Keratinocyte (primary cell): ENCODE measurements at regions not wholly inside any gene's neighbourhood (a gene's known extent, or its start where the extent isn't known, plus 50 kb on each side); places are given as distances from the start of the nearest gene placed in this dataset.

Source experiments
- DNase-seq: peaks from one replicate; pipeline ENCODE4 v3.0.0-alpha.2; 2011; ENCODE audit warnings: low read depth, missing footprints, low spot score
- FAIRE-seq: peaks from 2 replicates; lab custom pipeline; 2011; peaks lifted over from hg19 to GRCh38; lab: Jason Lieb, UNC
- H2AFZ ChIP-seq: 2 replicates; pipeline ENCODE4 v1.6.0; 2012; ENCODE audit warnings: low read length, control low read depth, inconsistent platforms; ENCODE audit not compliant: control insufficient read depth
- H3K27ac ChIP-seq: 2 replicates; pipeline ENCODE4 v1.5.1; 2011; ENCODE audit warnings: low read length; ENCODE audit not compliant: control insufficient read depth, insufficient read depth
- H3K27me3 ChIP-seq: 3 replicates; pipeline ENCODE4 v1.6.0; 2011; ENCODE audit warnings: low read length; ENCODE audit not compliant: control insufficient read depth, insufficient read depth; ENCODE audit errors: extremely low read depth
- H3K36me3 ChIP-seq, 2 experiments: 2 replicates in 1 of 2; 3 replicates in 1 of 2; pipeline ENCODE4 v1.5.1; 2011; ENCODE audit warnings: low read length in 2 of 2, mild to moderate bottlenecking in 1 of 2; ENCODE audit not compliant: control insufficient read depth in 2 of 2, insufficient read depth in 2 of 2; ENCODE audit errors: extremely low read depth in 1 of 2
- H3K4me1 ChIP-seq: 3 replicates; pipeline ENCODE4 v1.5.1; 2011; ENCODE audit warnings: low read length; ENCODE audit not compliant: control insufficient read depth, insufficient read depth; ENCODE audit errors: extremely low read depth
- H3K4me2 ChIP-seq: 3 replicates; pipeline ENCODE4 v1.6.0; 2011; ENCODE audit warnings: low read depth, low read length; ENCODE audit not compliant: control insufficient read depth, insufficient read depth; ENCODE audit errors: extremely low read depth
- H3K4me3 ChIP-seq, 3 experiments: fragments of 200-600 bp in 1 of 3; sonication (generic) in 1 of 3; 2 replicates in 2 of 3; 3 replicates in 1 of 3; pipeline ENCODE4 v1.5.1; 2011 to 2016; ENCODE audit warnings: low read length in 3 of 3, mild to moderate bottlenecking in 3 of 3, control low read depth in 2 of 3, inconsistent platforms in 1 of 3, low read depth in 1 of 3, mixed read lengths in 1 of 3, mixed run types in 1 of 3, moderate library complexity in 1 of 3; ENCODE audit not compliant: control insufficient read depth in 2 of 3, insufficient read depth in 2 of 3; ENCODE audit errors: extremely low read depth in 1 of 3
- H3K79me2 ChIP-seq: 2 replicates; pipeline ENCODE4 v1.6.0; 2012; ENCODE audit warnings: low read length; ENCODE audit not compliant: control insufficient read depth, insufficient read depth
- H3K9ac ChIP-seq: 3 replicates; pipeline ENCODE4 v1.6.0; 2011; ENCODE audit warnings: low read length; ENCODE audit not compliant: control insufficient read depth, insufficient read depth; ENCODE audit errors: extremely low read depth
- H3K9me1 ChIP-seq: 3 replicates; pipeline ENCODE4 v1.6.0; 2011; ENCODE audit warnings: low read length; ENCODE audit not compliant: control insufficient read depth, insufficient read depth; ENCODE audit errors: extremely low read depth
- H3K9me3 ChIP-seq: 2 replicates; pipeline ENCODE4 v1.5.1; 2012; ENCODE audit warnings: low read depth, low read length; ENCODE audit not compliant: control insufficient read depth
- H4K20me1 ChIP-seq: 3 replicates; pipeline ENCODE4 v1.6.0; 2011; ENCODE audit warnings: low read length; ENCODE audit not compliant: control insufficient read depth, insufficient read depth; ENCODE audit errors: extremely low read depth
- EZH2 ChIP-seq: IDR thresholded peaks from one replicate; pipeline ENCODE4 v1.6.1; 2012; ENCODE audit warnings: inconsistent platforms, mild to moderate bottlenecking, low read length, moderate library complexity
- dilution Hi-C: fragments of 300-500 bp; cut with MboI; formaldehyde crosslinking; loops from one replicate; pipeline ENCODE4 v1.7.0; 2020; ENCODE audit warnings: low sequenced_read_pairs; ENCODE audit not compliant: extremely low pct_ligation_motif_present
- TF ChIP-seq, protein P1 (sequence below), 3 experiments: IDR thresholded peaks in 1 of 3; conservative IDR thresholded peaks in 1 of 3; optimal IDR thresholded peaks in 1 of 3; 2 replicates in 2 of 3; 3 replicates in 1 of 3; pipeline versions ENCODE3 to v1.5.1; 2011; ENCODE audit warnings: low read length in 3 of 3, mild to moderate bottlenecking in 3 of 3, moderate library complexity in 2 of 3, control low read depth in 1 of 3, inconsistent platforms in 1 of 3; ENCODE audit not compliant: insufficient read depth in 2 of 3; ENCODE audit errors: extremely low read depth in 1 of 3

DNA sequence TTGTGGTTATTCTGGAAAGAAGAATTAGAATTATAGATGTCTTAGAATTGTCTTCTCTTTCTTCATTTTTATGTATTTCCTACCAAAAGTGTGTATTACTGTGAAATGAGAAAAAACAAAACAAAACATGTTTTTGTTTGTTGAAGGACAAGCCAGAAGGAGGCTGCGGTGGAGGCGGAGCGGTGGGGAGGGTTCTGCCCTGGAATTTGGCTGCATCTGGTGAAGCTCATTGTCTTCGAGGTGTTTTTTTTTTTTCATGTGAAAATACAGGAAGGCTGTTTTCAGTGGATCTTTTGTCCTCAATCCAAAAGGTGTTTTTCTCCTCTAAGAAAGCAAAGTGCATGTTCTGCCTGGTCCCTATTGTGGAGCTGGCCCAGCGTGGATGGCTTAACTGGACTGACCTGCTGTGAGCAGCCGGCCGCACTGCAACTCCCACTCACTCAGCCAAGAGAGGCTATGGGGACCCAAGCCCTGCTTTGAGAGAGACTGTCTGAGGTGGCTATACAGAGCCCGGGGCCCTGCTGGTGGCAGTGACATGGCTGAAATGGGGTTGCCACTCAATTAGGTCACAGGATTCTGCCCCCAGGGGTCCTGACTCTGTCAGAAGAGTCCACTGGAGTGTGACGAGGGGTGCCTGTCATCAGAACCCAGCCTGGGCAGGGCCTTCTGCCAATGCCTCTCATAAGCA lies 184.9 kb upstream of the MKI67 start:
- dilution Hi-C loops, result no loop called here
- H2AFZ ChIP-seq, result no peak overlapping the region
- H3K36me3 ChIP-seq, result no peaks in the 10 kb centered on the region
- H3K9me3 ChIP-seq, result no peaks in the 10 kb centered on the region
- no peak overlapping the region for H3K9ac ChIP-seq
- no peaks in the 10 kb centered on the region for H3K79me2 ChIP-seq
- H3K4me3 ChIP-seq, result no peak overlapping the region
- no peak for TF ChIP-seq EZH2
- TF ChIP-seq, protein P1, sequence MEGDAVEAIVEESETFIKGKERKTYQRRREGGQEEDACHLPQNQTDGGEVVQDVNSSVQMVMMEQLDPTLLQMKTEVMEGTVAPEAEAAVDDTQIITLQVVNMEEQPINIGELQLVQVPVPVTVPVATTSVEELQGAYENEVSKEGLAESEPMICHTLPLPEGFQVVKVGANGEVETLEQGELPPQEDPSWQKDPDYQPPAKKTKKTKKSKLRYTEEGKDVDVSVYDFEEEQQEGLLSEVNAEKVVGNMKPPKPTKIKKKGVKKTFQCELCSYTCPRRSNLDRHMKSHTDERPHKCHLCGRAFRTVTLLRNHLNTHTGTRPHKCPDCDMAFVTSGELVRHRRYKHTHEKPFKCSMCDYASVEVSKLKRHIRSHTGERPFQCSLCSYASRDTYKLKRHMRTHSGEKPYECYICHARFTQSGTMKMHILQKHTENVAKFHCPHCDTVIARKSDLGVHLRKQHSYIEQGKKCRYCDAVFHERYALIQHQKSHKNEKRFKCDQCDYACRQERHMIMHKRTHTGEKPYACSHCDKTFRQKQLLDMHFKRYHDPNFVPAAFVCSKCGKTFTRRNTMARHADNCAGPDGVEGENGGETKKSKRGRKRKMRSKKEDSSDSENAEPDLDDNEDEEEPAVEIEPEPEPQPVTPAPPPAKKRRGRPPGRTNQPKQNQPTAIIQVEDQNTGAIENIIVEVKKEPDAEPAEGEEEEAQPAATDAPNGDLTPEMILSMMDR (optimal IDR thresholded peaks at IDR 0.05 in 1 of 3, IDR thresholded peaks at IDR 0.05 in 1 of 3, conservative IDR thresholded peaks at IDR 0.05 in 1 of 3; ENCODE audit: extremely low read depth in 1 of 3, insufficient read depth in 2 of 3, low read length in 3 of 3), result no peak
- DNase-seq, result no peak
- H3K27ac ChIP-seq, result no peak overlapping the region
- no peaks in the 10 kb centered on the region for H3K4me1 ChIP-seq
- H3K4me2 ChIP-seq, result no peak overlapping the region
- FAIRE-seq, result no peak
- H3K9me1 ChIP-seq, result no peaks in the 10 kb centered on the region
- H3K27me3 ChIP-seq, result no peaks in the 10 kb centered on the region
- no peaks in the 10 kb centered on the region for H4K20me1 ChIP-seq

DNA sequence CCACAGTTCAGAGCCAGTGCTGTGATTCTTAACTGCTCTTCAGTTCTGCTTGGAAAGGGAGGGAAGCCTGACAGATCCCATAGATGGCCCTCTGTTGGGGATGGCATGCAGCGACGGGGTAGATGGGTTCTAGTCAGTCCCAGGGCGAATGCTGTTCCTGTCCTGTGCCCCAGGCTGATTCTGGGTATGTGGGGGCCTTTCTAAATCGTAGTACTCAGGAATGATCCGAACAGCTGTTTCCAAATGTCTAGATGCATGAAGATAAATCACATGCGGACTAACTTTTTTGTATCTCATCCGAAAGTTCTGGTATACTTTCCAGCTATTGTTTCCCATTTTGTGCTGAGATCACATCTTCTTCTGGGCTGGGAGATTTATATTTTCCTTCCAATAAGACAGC lies 186.0 kb upstream of the MKI67 start:
- Histone ChIP-seq H3K9me3 (no peaks in the 10 kb centered on the region), H3K4me1 (no peaks in the 10 kb centered on the region), H3K36me3 (no peaks in the 10 kb centered on the region), H3K79me2 (no peaks in the 10 kb centered on the region), H4K20me1 (no peaks in the 10 kb centered on the region), H3K4me2 (no peak overlapping the region), H3K27ac (no peak overlapping the region), H3K4me3 (no peak overlapping the region), H3K27me3 (no peaks in the 10 kb centered on the region), H2AFZ (no peak overlapping the region), H3K9ac (no peak overlapping the region), H3K9me1 (no peaks in the 10 kb centered on the region)
- dilution Hi-C loops, result no loop called here
- TF ChIP-seq, protein P1 (optimal IDR thresholded peaks at IDR 0.05 in 1 of 3, IDR thresholded peaks at IDR 0.05 in 1 of 3, conservative IDR thresholded peaks at IDR 0.05 in 1 of 3; ENCODE audit: extremely low read depth in 1 of 3, insufficient read depth in 2 of 3, low read length in 3 of 3), result no peak
- no peak for TF ChIP-seq EZH2
- DNase-seq, result no peak
- FAIRE-seq, result no peak
